ENCODE measurements at regions not wholly inside any gene's neighbourhood (a gene's known extent, or its start where the extent isn't known, plus 50 kb on each side); places are given as distances from the start of the nearest gene placed in this dataset.

DNA sequence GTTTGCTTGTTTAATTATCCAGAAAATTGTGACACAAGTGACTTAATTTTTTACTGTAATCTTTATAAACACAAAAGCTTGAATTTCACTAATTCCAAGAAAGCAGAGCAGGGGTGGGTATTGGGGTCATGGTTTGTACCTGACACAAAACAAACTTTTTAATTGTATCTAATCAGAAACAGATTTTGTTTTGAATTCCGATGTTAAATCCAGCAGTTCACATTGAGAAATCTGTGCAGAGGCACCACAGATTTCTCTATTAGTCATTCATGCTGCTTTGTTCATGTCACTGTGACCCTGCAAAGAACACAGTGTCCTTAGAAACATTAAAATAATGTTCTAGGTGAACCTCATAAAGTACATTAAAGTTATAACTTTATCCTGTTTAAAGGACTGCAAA is 443.4 kb downstream of the NYAP2 start:
- TF ChIP-seq, protein P1, sequence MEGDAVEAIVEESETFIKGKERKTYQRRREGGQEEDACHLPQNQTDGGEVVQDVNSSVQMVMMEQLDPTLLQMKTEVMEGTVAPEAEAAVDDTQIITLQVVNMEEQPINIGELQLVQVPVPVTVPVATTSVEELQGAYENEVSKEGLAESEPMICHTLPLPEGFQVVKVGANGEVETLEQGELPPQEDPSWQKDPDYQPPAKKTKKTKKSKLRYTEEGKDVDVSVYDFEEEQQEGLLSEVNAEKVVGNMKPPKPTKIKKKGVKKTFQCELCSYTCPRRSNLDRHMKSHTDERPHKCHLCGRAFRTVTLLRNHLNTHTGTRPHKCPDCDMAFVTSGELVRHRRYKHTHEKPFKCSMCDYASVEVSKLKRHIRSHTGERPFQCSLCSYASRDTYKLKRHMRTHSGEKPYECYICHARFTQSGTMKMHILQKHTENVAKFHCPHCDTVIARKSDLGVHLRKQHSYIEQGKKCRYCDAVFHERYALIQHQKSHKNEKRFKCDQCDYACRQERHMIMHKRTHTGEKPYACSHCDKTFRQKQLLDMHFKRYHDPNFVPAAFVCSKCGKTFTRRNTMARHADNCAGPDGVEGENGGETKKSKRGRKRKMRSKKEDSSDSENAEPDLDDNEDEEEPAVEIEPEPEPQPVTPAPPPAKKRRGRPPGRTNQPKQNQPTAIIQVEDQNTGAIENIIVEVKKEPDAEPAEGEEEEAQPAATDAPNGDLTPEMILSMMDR (IDR thresholded peaks at IDR 0.05; ENCODE audit: low read depth, low read length, missing control alignments), result no peak
- no peak overlapping the region for H3K4me3 ChIP-seq (replicated peaks; ENCODE audit: low read depth, low read length)
- DNase-seq (ENCODE audit: extremely low read depth, low read depth), result no peak

DNA sequence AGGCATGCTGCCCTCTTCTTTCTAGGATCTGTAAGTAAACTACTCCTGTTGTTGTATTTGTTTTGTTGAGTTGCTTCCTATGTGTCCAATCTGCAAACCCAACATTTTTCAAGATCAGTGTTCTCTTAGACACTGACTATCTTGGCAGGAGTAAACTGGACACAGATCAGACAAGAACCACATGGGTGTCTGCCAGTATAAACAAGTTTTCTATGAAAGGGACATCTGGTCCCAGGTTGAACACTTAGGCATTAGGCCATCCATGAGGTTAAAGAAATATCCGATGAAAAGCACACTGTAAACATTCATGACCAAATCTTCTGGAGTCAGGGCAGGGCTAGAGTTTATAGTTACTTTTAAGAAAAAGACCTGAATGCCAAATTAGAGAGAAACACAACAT is 441.8 kb downstream of the NYAP2 start:
- TF ChIP-seq, protein P1 (IDR thresholded peaks at IDR 0.05; ENCODE audit: low read depth, low read length, missing control alignments), result no peak
- no peak overlapping the region for H3K4me3 ChIP-seq (replicated peaks; ENCODE audit: low read depth, low read length)
- peak; percentile 39 for DNase-seq (ENCODE audit: extremely low read depth, low read depth)

DNA sequence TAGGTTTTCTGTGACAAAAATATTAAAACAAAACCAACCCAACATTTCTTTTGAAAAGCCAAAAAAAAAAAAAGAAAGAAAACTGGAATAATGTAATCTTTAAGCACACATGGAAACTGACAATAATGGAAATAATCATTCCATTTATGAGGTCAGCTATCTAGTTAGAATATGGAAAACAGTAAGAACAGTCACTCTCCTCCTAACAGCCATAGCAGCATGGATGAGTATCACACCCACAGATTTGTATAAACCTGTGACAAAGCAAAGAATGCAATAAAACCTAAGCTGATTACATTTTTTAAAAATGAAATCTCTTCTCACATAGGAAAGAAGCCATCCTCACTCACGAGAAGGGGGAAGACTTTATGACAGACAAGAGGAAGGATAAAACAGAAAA is 437.8 kb downstream of the NYAP2 start:
- no peak for DNase-seq (ENCODE audit: extremely low read depth, low read depth)
- H3K4me3 ChIP-seq (replicated peaks; ENCODE audit: low read depth, low read length), result no peak overlapping the region
- TF ChIP-seq, protein P1 (IDR thresholded peaks at IDR 0.05; ENCODE audit: low read depth, low read length, missing control alignments), result no peak

DNA sequence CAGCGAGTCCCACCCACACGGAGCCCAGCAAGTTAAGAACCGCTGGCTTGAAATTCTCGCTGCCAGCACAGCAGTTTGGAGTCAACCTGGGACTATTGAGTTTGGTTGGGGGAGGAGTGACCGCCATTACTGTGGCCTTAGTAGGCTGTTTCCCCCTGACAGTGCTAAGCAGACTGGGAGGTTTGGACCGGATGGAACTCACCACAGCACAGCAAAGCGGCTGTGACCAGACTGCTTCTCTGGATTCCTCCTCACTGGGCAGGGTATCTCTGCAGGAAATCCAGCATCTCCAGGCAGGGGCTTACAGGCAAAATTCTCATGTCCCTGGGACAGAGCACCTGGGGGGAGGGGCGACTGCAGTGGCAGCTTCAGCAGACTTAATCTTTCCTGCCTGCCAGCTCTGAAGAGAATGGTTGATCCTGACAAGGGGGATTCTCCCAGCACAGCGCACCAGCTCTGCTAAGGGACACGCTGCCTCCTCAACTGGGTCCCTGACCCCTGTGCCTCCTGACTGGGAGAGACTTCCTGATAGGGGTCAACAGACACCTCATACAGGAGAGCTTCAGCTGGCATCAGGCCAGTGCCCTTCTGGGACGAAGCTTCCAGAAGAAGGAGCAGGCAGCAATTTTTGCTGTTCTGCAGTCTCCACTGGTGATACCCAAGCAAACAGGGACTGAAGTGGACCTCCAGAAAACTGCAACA is 425.4 kb downstream of the NYAP2 start:
- no peak for DNase-seq (ENCODE audit: extremely low read depth, low read depth)
- TF ChIP-seq, protein P1 (IDR thresholded peaks at IDR 0.05; ENCODE audit: low read depth, low read length, missing control alignments), result no peak
- no peak overlapping the region for H3K4me3 ChIP-seq (replicated peaks; ENCODE audit: low read depth, low read length)

DNA sequence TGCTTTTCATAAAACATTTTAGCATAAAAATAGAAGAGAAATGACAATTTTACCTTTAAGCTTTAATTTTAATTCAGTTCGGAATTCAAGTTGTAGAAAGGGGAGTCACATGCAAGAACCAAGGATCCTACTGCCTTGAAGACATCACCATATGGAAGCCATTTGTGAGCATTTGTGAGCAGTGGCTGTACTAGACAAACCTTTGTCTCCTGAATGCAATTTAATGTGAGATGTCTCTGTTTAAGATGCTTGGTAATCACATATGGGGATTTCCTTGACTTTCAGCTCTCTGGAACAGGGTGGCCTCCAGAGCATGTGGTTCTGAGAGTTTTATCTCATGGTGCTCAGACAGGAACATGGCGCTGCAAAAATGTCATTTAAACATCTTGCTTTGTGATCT is 421.8 kb downstream of the NYAP2 start:
- no peak for DNase-seq (ENCODE audit: extremely low read depth, low read depth)
- no peak overlapping the region for H3K4me3 ChIP-seq (replicated peaks; ENCODE audit: low read depth, low read length)
- TF ChIP-seq, protein P1 (IDR thresholded peaks at IDR 0.05; ENCODE audit: low read depth, low read length, missing control alignments), result no peak

DNA sequence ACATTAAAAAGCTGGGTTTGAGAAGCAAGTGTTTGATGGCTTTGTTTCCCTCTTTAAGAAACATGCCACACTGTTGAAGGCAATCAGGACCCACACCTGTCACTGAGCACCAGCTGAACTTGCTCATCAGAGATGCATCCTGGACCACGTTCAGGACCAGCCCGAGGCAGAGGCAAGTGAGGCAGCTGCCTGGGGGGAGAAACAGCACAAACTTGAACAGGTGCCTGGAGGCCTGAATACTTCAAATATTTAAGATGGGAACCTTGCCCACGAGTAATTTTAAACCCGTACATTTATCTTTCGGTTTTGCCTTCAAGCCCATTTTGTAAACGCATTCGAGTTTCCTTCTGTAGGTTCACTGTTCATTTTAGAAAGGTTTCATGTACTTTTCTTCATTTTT is 421.3 kb downstream of the NYAP2 start:
- no peak overlapping the region for H3K4me3 ChIP-seq (replicated peaks; ENCODE audit: low read depth, low read length)
- no peak for DNase-seq (ENCODE audit: extremely low read depth, low read depth)
- TF ChIP-seq, protein P1 (IDR thresholded peaks at IDR 0.05; ENCODE audit: low read depth, low read length, missing control alignments), result no peak

DNA sequence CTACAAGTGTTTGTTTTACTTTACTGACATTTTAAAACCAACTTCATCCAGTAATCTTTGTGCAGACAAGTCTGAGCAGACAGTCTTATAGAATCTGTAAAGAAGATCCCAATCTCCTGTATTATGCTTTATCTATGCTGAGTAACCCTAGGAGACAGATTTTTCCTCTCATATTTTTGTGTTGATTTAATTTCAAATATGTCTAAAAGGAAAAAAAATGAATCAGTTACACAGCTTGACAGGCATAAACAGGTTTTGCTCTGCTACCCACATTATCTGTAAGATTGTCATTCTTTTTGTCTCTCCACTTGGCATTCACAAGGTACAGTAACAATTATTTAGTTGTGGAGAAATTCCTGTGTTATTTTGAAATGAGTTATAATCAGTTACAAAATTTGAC is 415.0 kb downstream of the NYAP2 start:
- H3K4me3 ChIP-seq (replicated peaks; ENCODE audit: low read depth, low read length), result no peak overlapping the region
- DNase-seq (ENCODE audit: extremely low read depth, low read depth), result no peak
- TF ChIP-seq, protein P1 (IDR thresholded peaks at IDR 0.05; ENCODE audit: low read depth, low read length, missing control alignments), result no peak

Data from HFF-Myc (cell line).